CD14-positive monocyte (primary cell): ENCODE measurements at regions not wholly inside any gene's neighbourhood (a gene's known extent, or its start where the extent isn't known, plus 50 kb on each side); places are given as distances from the start of the nearest gene placed in this dataset.

ENCODE experiments used
- DNase-seq, 3 donors: peaks; one replicate each; pipeline ENCODE4 v3.0.0-alpha.2; 2011 to 2022
- H2AFZ ChIP-seq: 2 replicates; pipeline ENCODE4 v1.6.0; 2012; ENCODE audit warnings: mild to moderate bottlenecking, low read depth, low read length, inconsistent platforms; ENCODE audit not compliant: insufficient read depth, poor library complexity, severe bottlenecking
- H3K27ac ChIP-seq, 2 donors: 1 replicate in 1 of 2; 2 replicates in 1 of 2; pipeline ENCODE4 v1.5.1; 2012 to 2013; ENCODE audit warnings: low read length in 2 of 2, control low read depth in 1 of 2, inconsistent platforms in 1 of 2, low read depth in 1 of 2, mild to moderate bottlenecking in 1 of 2
- H3K27me3 ChIP-seq, 2 donors: one replicate each; pipeline versions ENCODE4 v1.6.0 to v1.6.1; 2011 to 2013; ENCODE audit warnings: low read length in 2 of 2; ENCODE audit not compliant: control insufficient read depth in 2 of 2, insufficient read depth in 2 of 2
- H3K36me3 ChIP-seq, 2 donors: replicated peaks in 1 of 2; 1 replicate in 1 of 2; 2 replicates in 1 of 2; pipeline versions ENCODE4 v1.5.1 to v1.6.1; 2012 to 2013; ENCODE audit warnings: low read length in 2 of 2, control low read depth in 1 of 2, inconsistent platforms in 1 of 2, mild to moderate bottlenecking in 1 of 2; ENCODE audit not compliant: insufficient read depth in 2 of 2, control insufficient read depth in 1 of 2
- H3K4me1 ChIP-seq, 2 donors: 1 replicate in 1 of 2; 2 replicates in 1 of 2; pipeline versions ENCODE4 v1.5.1 to v1.6.1; 2012 to 2013; ENCODE audit warnings: low read length in 2 of 2, control low read depth in 1 of 2, inconsistent platforms in 1 of 2, mild to moderate bottlenecking in 1 of 2, moderate library complexity in 1 of 2; ENCODE audit not compliant: insufficient read depth in 2 of 2, control insufficient read depth in 1 of 2
- H3K4me2 ChIP-seq: replicated peaks from 2 replicates; pipeline ENCODE3; 2012; ENCODE audit warnings: low read length, moderate library complexity, mild to moderate bottlenecking; ENCODE audit not compliant: poor library complexity, severe bottlenecking; ENCODE audit errors: extremely low read depth
- H3K4me3 ChIP-seq, 3 experiments: fragments of 200-600 bp in 1 of 3; sonication (generic) in 1 of 3; replicated peaks in 1 of 3; 1 replicate in 2 of 3; 2 replicates in 1 of 3; pipeline ENCODE4 v1.5.1; 2011 to 2013; ENCODE audit warnings: low read length in 3 of 3, mild to moderate bottlenecking in 3 of 3, control low read depth in 2 of 3, low read depth in 2 of 3, inconsistent platforms in 1 of 3, moderate library complexity in 1 of 3
- H3K79me2 ChIP-seq: 2 replicates; pipeline ENCODE4 v1.6.0; 2012; ENCODE audit warnings: mild to moderate bottlenecking, control low read depth, inconsistent platforms, low read length, moderate library complexity; ENCODE audit not compliant: insufficient read depth
- H3K9ac ChIP-seq: 2 replicates; pipeline ENCODE4 v1.6.0; 2017; ENCODE audit warnings: low read length, mild to moderate bottlenecking; ENCODE audit not compliant: insufficient read depth, poor library complexity, severe bottlenecking
- H3K9me3 ChIP-seq, 2 donors: replicated peaks in 1 of 2; 1 replicate in 1 of 2; 2 replicates in 1 of 2; pipeline versions ENCODE4 v1.5.1 to v1.6.1; 2012 to 2013; ENCODE audit warnings: low read length in 2 of 2, control low read depth in 1 of 2; ENCODE audit not compliant: control insufficient read depth in 1 of 2, insufficient read depth in 1 of 2
- H4K20me1 ChIP-seq: 2 replicates; pipeline ENCODE4 v1.6.0; 2012; ENCODE audit warnings: mild to moderate bottlenecking, low read length, control low read depth, moderate library complexity; ENCODE audit not compliant: insufficient read depth
- H3K27ac Mint-ChIP-seq, 7 donors: one replicate each; pipeline ENCODE4 v1.8.0; 2020; ENCODE audit warnings: mild to moderate bottlenecking in 7 of 7, mixed read lengths in 7 of 7, moderate library complexity in 6 of 7, inconsistent platforms in 2 of 7
- H3K27me3 Mint-ChIP-seq, 3 donors: one replicate each; pipeline ENCODE4 v1.8.0; 2021 to 2022; ENCODE audit warnings: low read depth in 3 of 3, mild to moderate bottlenecking in 3 of 3, mixed read lengths in 3 of 3, moderate library complexity in 3 of 3, inconsistent platforms in 1 of 3
- H3K36me3 Mint-ChIP-seq, 2 donors: one replicate each; pipeline ENCODE4 v1.8.0; 2020; ENCODE audit warnings: mixed read lengths in 2 of 2, inconsistent platforms in 1 of 2, mild to moderate bottlenecking in 1 of 2
- H3K4me1 Mint-ChIP-seq: one replicate; pipeline ENCODE4 v1.8.0; 2020; ENCODE audit warnings: mild to moderate bottlenecking, mixed read lengths
- H3K4me3 Mint-ChIP-seq, 2 donors: one replicate each; pipeline ENCODE4 v1.8.0; 2020; ENCODE audit warnings: mild to moderate bottlenecking in 2 of 2, mixed read lengths in 2 of 2, moderate library complexity in 1 of 2
- H3K9me3 Mint-ChIP-seq, 7 donors: one replicate each; pipeline ENCODE4 v1.8.0; 2020 to 2022; ENCODE audit warnings: mixed read lengths in 7 of 7, mild to moderate bottlenecking in 6 of 7, moderate library complexity in 6 of 7, inconsistent platforms in 2 of 7
- CTCF ChIP-seq: fragments of 200-600 bp; IDR thresholded peaks from one replicate; pipeline ENCODE4 v1.8.0; 2022; ENCODE audit warnings: antibody characterized with exemption, mild to moderate bottlenecking
- WGBS: methylation state at CpG from one replicate; pipeline ENCODE4 v1.1.5; 2013; ENCODE audit warnings: missing lambda C conversion rate; ENCODE audit not compliant: insufficient coverage; 5-methylcytosine and 5-hydroxymethylcytosine counted together
- intact Hi-C, 2 donors: fragments of 100-400 bp; cut with micrococcal nuclease; formaldehyde crosslinking; loops; one replicate each; pipeline versions ENCODE4 v1.15.0 to v1.15.1; 2023

- H3K9me3 ChIP-seq, result peaks cover 5 to 11% of the 10 kb centered on the region in 2 donors
- H3K4me3 ChIP-seq, result no peak overlapping the region
- no peak overlapping the region for H3K27ac ChIP-seq
- H3K4me2 ChIP-seq, result no peak overlapping the region
- no peaks in the 10 kb centered on the region for H4K20me1 ChIP-seq
- intact Hi-C loops, result no loop called here
- H2AFZ ChIP-seq, result no peak overlapping the region
- H3K9ac ChIP-seq, result no peak overlapping the region
- H3K27me3 ChIP-seq, result no peaks in the 10 kb centered on the region
- Mint-ChIP-seq H3K27me3 (peaks cover 11 to 20% (median 12%) of the 10 kb centered on the region in 3 donors), H3K4me3 (no peak overlapping the region), H3K36me3 (no peaks in the 10 kb centered on the region), H3K9me3 (peaks cover 2 to 11% (median 9%) of the 10 kb centered on the region in 7 donors), H3K4me1 (no peaks in the 10 kb centered on the region), H3K27ac (peak overlapping the region in 1 of 7 donors; percentile 30)
- no peaks in the 10 kb centered on the region for H3K79me2 ChIP-seq
- 94% methylated on average over 31 of the region's 40 CpGs for WGBS
- TF ChIP-seq CTCF, result no peak
- no peak for DNase-seq
- no peaks in the 10 kb centered on the region for H3K4me1 ChIP-seq
- H3K36me3 ChIP-seq, result no peaks in the 10 kb centered on the region
Observed at GRCh38 chr4:3615386-3616286, 83.4 kb upstream of the LRPAP1 start.

GRCh38 chr4:3614731-3614980 lies 82.4 kb upstream of the LRPAP1 start:
- WGBS, result 91% methylated on average over 7 of the region's 8 CpGs
- Histone ChIP-seq H3K27me3 (no peaks in the 10 kb centered on the region), H3K27ac (no peak overlapping the region), H3K4me3 (no peak overlapping the region), H3K36me3 (no peaks in the 10 kb centered on the region), H3K9me3 (peaks cover 5 to 11% of the 10 kb centered on the region in 2 donors), H4K20me1 (no peaks in the 10 kb centered on the region), H3K9ac (no peak overlapping the region), H3K79me2 (no peaks in the 10 kb centered on the region), H3K4me1 (no peaks in the 10 kb centered on the region), H2AFZ (no peak overlapping the region), H3K4me2 (no peak overlapping the region)
- DNase-seq, result no peak
- no peak overlapping the region for H3K4me3 Mint-ChIP-seq
- H3K36me3 Mint-ChIP-seq, result no peaks in the 10 kb centered on the region
- no peak for TF ChIP-seq CTCF
- intact Hi-C loops, result no loop called here
- peaks cover 11 to 16% (median 12%) of the 10 kb centered on the region in 3 donors for H3K27me3 Mint-ChIP-seq
- H3K9me3 Mint-ChIP-seq, result peaks cover 3 to 11% (median 9%) of the 10 kb centered on the region in 7 donors
- no peaks in the 10 kb centered on the region for H3K4me1 Mint-ChIP-seq
- no peak overlapping the region for H3K27ac Mint-ChIP-seq
